NOMO-1 treated with DMSO at 0.1 percent for 48 hours (cell line): ENCODE measurements at regions not wholly inside any gene's neighbourhood (a gene's known extent, or its start where the extent isn't known, plus 50 kb on each side); places are given as distances from the start of the nearest gene placed in this dataset.

Experiments used
- DNase-seq: peaks from one replicate; lab custom pipeline; 2025; ENCODE audit not compliant: unreplicated experiment; lab: John Stamatoyannopoulos, UW

GRCh38 chr18:24930971-24931370 lies 421.0 kb downstream of the ZNF521 start:
- DNase-seq, result no peak

- DNase-seq, result no peak
Observed at GRCh38 chr18:24933345-24933744, 418.6 kb downstream of the ZNF521 start.

GRCh38 chr18:24934258-24934932 lies 417.6 kb downstream of the ZNF521 start:
- no peak for DNase-seq

- no peak for DNase-seq
Observed at GRCh38 chr18:24935008-24935407, 417.0 kb downstream of the ZNF521 start.

GRCh38 chr18:24935896-24936295 lies 416.1 kb downstream of the ZNF521 start:
- DNase-seq, result no peak

DNA sequence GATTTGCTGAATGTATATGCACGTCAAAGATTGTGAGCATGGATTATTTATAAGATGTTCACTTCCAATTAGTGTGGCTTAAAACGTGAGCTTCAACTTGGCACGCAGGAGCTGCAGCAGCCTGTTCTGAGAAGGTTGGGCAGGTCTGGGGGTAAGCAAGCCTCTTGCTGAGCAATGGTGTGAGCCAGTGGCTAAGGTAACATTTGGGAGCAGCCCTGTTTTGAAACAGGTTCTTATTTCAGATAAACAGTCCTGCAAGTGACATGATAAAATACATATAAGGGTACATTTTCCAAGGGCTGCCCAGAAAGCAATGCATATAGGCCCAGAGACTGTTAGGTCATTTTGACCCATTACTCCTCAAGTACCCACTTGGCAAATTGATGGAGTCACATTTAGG lies 415.3 kb downstream of the ZNF521 start:
- DNase-seq, result no peak

DNA sequence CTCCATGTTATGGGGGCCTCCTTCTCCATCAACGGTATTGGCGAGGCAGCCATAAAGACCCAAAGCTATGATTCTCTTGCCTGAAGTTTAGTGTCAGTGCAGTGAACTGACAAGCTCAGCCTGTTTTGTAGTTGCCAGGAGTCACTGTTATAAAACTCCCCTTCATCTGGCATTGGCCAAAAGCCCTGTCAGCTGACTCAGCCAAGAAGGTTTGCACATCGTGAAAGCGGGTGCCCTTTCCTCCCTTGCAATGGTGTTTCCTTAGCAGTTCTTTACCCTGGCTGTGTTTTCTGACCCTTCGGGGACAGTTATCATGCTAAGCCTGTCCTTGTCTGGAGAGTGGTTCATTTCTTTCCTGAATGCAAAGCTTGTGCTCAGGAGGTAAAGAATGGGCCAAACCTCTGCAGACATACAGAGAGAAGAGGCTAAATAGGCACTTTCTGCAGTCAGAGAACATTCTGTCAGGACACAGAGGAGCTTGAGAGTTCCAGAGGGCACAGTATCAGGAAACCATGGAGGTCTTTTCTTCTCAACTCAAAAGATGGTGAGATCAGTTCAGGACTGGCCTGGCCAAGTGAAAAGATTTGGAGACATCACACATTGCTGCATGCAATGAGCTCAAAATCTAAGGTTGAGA lies 414.2 kb downstream of the ZNF521 start:
- DNase-seq, result no peak

GRCh38 chr18:24940416-24940815 lies 411.6 kb downstream of the ZNF521 start:
- no peak for DNase-seq

- DNase-seq, result no peak
Observed at GRCh38 chr18:24941174-24941951, 410.6 kb downstream of the ZNF521 start.

DNA sequence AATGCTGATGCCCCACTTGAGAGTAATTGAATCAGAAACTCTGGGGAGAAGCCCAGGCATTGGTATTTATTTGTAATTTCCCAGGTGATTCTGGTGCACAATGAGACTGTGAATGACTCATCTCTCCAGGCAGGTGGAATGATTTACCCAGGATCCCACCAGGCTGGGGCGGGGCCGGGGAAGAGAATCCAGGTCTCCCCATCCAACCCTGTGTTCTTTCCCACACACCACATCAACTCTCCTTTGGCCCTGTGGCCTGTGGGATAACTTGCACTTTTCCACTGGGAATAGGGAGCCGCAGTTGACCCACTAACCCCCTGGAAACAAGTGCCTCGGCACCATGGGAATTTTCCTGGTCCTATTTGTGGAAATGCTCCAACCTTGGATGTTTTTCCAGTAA lies 409.8 kb downstream of the ZNF521 start:
- DNase-seq, result no peak

DNA sequence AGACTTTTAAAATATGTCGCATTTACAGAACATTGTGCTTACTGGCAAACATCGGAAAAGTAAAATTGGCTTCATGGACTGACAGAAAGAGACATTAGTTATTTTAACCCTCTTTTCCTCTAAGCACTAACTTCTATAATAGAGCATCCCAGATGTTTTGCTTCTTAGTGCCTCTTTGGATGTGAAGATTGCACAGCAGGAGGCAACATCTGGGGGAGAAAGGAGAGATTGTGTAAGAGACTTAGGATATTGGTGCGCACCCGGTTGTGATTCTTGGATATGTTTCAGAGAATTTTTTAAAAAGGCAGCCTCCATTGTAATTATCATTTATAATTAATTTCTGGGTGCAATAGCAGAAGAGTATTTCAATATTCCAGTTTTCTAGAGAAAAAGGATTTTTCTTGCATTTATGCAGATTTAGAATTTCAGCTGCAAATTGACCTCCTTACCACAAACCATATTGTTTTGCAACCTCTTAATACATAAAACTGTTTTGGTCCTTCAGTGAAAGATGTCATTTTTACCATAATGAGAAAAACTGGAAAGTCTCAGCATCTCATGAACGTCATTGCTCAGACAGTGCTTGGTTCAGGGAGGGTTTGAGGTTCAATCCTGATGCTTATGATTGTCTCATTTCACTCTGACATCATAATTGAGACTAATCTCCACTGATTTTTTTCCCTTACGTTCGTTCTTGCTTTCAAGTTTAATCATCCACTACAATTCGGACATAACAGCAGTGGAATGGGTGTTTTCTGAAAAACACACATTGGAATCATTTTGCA lies 404.3 kb downstream of the ZNF521 start:
- no peak for DNase-seq

DNA sequence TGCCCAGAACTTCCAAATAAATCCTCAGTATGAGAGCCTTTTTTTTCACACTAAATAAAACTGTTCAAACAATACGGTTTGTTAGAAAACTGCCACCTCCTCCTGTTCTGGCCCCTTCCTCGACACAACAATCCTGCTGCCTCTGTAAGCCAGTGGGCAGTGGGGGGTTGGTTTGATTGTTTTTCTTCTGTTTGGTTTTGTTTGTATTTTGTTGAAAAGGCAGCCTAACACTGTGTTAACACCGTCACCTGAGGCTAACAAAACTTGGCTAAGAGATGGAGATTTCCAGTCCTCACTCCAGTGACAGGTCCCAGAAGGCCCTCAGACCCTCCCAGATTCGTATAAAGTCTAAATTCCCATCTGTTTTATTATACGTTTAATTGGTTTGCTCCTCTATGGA lies 402.1 kb downstream of the ZNF521 start:
- DNase-seq, result no peak

DNA sequence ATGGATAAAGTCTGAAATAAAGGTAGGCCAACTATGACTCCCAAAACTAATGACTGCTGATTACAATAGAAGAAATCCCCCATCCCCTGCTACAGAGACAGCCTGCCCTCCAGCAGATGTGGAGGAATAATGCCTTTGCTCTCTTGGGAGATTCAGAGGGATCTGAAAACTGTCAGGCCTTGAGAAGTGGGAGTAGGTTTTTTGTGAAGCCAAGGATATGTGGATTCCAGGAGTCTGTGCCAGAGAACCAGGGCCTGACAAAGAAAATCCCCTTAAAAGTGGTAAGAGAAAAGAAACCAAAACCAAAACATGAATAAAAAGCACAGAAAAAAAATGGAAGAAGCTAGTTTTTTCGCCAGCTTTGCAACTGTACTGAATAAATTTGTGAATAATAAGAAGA lies 397.6 kb downstream of the ZNF521 start:
- no peak for DNase-seq

DNA sequence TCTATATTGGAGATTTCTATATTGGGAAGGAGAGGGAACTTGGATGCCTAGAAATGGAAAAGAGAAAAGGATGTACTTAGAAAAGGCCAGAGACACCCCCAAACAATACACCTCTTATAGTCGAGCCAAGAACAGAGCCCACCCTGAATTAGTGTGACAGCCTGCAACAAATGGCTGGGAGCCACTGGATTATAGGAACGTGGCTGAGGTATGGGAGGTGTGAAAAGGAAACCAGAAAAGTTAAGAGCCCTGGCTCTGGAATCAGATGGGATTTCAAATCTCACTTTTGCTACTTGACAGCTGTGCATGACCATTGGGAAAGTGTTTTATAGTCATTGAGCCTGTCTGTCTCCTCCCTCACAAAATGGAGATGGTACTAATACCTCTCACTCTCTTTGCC lies 394.0 kb downstream of the ZNF521 start:
- DNase-seq, result no peak

DNA sequence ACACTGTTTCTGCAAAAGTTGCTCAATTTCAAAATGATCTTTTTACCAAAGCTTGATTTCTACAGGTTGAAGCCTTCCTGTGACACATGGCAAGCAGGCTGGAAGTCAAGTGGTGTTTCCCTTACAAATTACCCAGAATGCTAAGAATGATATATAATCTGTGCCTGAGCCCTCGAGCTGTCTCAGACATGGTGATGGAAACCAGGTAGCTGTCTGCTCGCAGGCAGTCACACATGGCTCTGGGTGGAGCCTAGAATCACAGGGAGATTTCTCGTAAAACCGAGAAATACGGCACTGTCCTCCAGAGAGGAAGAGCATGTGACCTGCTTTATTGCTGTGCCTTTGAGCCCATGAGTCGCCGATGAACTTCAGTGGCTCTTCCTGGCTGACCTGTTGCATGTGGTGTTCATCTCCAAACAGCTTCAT lies 392.9 kb downstream of the ZNF521 start:
- DNase-seq, result no peak

- peak; percentile 92 for DNase-seq
Observed at GRCh38 chr18:24964216-24964615, 387.8 kb downstream of the ZNF521 start.

- DNase-seq, result no peak
Observed at GRCh38 chr18:24968238-24968775, 383.7 kb downstream of the ZNF521 start.

GRCh38 chr18:24972577-24972976 lies 379.4 kb downstream of the ZNF521 start:
- no peak for DNase-seq

DNA sequence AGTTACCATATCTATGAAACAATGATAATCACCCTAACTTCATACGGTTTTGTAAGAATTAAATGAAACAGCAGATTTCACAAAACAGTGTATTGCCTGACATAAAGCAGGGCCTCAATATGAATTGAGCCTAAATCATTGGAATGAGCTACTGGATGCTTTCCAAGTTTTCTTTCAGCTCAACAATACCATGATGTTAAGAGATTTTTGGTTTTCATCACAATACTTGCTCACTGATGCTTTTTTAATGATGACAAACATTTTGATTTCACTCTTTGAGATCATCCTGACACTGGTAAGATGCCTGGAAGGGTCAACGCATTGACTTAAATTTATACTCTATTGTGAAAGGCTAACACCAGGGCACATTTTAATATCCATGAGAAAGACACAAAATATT lies 377.5 kb downstream of the ZNF521 start:
- no peak for DNase-seq

GRCh38 chr18:24975496-24976372 lies 376.2 kb downstream of the ZNF521 start:
- DNase-seq, result no peak
